Embryonic facial prominence (tissue), 1 donor: ENCODE measurements at regions not wholly inside any gene's neighbourhood (a gene's known extent, or its start where the extent isn't known, plus 50 kb on each side); places are given as distances from the start of the nearest gene placed in this dataset.

ENCODE experiments used
- DNase-seq: peaks from one replicate; pipeline ENCODE4 v3.0.0-alpha.2; 2016; ENCODE audit errors: extremely low spot score

DNA sequence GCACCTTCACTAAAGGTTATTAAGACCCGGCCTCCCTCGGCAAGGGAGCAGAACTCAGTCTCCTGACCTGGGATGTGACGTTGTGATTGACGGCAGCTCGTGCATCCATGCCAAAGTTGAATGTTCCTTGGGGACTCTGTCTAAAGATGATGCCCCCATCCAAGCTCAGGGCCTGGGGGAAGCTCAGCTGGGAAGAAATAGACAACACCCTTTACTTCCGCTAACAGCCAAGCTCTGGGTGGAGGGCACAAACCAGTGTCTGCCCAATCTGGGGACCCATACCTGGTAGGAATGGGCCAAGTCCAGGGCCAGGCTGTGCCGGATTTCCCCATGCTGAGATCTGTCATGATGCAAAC is 95.4 kb downstream of the RMI2 start:
- DNase-seq = no peak

DNA sequence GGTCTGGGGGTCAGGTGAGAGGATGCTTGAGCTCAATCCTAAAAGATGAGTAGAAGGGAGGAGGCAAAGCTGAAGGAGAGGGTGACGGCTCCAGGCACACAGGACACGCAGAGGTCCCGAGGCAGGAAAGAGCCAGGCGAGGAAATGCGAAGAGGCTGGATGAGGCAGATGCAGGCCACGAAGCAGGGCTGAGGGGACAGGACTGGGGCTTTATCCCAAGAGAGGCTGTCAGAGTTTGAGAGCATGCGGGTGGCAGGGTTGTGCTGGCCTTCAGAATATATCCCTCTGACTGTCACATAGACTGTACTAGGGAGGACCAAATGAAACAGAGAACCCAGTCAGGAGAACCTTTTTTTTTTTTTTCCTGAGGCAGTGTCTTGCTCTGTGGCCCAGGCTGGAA is 100.2 kb downstream of the RMI2 start:
- no peak for DNase-seq

DNA sequence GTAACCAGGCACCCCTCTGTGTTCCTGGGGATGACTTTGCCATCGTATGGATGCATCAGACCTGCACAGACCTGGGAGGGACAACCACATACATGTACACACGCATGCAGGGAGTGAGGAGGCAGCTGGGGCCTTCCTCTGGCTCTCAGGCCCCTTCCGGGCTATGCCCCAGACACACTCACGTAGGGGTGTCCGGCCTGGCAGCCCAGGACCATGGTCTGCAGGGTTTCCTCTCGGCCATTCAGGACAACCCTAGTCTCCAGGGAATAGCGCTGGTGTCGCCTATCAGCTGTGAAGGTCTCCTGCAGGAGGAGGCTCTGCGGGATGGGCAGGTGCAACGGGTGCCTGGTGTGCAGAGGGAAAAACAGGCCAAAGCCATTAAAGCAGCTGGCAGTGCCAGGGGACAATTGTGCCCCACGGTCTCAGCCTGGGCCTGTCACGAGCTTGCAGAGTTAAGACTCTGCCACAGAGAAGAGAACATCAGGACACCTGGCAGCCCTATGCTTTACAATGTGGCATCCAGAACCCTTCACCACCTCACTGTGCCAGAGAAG is 101.4 kb downstream of the RMI2 start:
- DNase-seq = no peak

DNA sequence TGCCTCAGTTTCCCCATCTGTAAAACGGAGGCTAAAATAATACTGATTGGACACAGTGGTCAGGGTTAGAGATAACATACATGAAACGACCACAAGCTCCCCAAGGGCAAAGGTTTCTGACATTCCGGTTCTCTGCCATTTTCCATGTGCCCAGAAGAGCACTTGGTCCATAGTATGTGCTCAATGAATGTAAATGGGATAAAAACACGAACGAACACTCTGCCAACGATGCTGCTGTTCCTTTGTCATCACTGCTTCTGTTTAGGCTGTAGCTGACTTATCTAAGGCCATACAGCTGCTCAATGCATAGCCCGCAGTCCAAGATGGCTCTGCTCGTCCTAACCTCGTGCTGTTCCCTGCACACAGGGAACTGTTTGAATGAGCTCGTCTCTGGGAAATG is 102.0 kb downstream of the RMI2 start:
- DNase-seq = no peak

DNA sequence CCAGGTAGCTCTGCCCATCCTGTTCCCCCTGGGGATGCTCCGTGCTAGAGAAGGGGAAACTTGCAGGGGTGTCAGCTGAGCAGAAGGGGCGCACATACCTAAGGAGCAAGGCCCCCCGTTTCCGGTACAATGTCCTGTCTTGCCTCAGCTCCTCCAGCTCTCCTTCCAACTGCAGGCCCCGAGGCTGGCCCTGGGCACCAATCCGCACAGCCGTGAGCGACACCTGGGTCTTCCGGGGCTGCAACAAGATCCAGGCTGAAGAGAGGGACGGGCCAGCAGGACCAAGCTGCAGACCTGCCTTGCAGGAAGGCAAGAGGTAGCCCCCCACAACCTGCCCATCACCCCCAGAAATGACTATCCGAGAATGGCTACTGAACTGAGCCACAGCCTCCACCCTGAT is 102.6 kb downstream of the RMI2 start:
- DNase-seq = no peak

DNA sequence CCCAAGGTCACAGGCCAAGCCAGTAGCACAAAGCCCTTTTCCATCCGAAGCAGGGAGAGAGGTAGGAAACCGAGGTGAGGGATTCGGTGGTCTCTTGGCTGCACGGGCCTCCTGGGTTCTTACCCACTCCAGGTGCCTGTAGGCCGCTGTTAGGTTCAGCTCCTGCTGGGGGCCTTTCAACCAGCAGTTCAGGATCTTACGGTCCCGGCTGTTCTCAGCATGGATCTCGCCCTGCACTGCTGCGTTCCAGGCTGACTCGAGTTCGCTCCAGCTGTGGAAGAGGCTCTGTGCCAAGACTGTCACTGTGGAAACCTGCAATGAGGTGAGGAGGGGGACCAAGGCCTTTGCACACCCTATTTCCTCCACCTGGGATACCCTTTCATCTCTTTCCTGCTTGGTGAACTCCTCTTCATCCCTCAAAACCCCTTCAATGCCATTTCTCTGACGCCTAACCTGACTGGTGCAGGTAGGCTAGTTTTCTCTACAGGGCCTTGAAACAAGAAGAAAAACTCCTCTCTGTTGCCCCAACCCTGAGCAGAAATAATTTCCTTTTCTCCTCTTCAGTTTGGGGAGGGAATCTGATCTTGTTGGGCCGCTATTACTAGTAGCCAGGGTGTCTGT is 103.6 kb downstream of the RMI2 start:
- DNase-seq = no peak

DNA sequence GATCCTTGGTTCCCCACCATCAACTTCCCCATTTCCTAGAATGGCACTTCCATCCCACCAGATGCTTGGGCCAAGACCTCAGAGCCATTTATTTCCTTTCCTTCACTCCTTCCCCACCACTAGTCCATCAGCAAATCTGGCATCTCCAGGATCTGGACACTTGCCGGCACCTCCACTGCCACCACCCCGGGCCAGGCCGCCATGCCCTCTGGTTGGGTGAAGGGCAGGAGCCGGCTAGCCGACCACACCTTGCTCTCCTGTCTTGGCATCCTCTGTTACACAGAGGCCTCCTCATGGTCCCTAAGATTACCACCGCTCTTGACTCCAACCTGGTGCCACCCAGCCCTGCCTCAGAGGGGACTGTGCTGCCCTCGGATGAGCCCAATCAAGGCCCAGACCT is 104.5 kb downstream of the RMI2 start:
- DNase-seq = no peak

DNA sequence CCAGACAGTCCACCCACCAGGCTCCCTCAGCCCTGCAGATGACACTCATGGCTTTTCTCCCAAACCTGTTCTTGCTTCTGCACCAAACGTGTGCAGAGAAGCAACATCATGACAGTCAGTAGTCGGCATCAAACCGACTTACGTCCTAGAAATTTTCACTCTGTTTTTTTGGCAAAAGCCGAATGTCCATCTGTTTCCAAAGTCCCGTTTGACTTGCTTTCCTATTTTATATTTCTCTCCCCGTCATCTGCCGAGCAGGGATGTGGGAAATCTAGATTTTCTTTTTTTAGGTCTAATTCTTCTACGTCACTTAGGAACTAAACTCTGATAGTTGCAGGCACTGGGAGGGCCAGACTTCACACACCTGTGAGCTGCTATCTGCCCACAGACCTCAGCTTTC is 104.9 kb downstream of the RMI2 start:
- no peak for DNase-seq

DNA sequence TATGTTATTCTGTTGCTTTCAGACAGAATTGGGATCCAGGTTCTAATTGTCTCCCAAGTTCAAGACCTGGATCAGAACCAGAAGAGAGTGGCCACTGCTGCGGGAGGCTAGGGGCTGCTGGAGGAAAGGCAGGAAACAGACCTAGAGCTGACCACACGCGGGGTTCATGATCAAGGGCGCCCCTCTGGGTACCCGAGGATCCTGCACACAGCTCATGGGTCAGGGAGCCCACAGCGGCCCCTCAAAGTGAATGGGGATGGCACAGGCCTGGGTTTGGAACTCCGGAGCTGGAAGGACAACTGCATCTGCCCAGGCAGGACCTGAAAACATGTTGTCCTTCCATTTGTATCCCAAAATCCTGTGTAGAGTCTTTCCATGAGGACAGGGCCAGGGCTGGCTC is 107.0 kb downstream of the RMI2 start:
- DNase-seq = no peak

DNA sequence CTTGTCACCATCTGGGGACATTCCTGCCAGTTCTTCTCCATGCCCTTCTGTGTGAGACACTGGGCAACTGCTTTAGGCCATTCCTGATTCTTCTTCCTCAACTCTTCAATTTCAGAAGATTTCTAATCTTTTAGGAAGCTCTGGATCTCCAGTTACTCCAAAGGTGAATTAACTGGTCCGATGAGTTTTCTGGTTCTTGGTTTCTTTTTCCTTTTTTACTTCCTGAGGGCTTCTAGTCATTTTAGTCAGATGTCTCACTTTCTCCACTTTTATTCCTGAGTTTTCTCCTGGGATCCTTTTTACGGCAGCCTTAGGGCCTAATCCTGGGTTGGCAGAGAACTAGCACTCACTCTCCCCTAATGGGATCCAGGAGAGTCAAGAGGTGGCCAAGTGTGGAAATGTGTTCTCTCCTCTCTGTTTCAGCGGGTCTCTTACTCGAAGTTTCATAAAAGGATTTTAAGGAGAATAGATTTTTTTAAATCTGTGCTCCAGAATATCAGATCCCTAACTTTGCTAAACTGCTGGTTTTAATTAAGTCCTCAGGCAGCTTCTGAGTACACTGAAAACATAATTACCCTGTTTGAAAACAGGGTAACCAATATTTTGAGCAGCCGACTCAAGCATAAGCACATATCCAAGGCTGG is 107.6 kb downstream of the RMI2 start:
- peak; percentile 37 for DNase-seq

DNA sequence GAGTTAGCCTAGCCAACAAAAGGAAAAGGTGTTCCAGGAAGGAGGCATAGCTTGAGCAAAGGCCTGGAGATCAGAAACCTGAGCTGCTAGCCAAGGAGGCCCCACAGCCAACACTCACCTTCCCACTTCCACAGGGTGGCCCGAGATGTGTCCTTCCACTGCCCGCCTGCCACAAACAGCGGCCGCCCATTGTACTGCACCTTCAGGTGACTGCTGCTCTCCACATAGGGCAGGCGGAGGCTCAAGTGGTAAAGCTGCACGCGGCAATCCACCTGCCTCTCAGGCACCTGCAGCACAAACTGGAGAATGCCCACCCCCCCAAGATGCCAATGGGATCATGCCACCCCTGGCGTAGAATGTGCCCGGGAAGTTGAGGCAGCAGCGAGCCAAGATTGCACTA is 111.5 kb downstream of the RMI2 start:
- no peak for DNase-seq

DNA sequence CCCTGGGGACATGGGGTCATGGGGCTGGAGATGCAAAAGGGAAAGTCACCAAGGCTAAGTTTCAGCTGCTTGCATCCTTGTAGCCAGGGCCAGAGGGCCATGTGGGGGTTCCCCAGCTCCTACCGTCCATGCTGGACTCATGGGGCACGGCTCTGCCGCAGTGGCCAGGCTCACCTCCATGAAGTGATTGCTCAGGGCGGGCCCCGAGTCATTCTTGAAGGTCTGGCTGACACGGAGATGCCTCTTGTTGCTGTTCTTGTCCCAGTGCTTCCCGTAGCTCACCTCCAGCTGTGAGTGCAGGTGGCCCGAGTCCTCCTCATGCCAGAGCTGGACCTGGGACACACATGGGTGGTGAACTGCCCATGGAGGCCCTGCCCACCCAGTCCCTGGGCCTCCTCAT is 114.5 kb downstream of the RMI2 start:
- no peak for DNase-seq

DNA sequence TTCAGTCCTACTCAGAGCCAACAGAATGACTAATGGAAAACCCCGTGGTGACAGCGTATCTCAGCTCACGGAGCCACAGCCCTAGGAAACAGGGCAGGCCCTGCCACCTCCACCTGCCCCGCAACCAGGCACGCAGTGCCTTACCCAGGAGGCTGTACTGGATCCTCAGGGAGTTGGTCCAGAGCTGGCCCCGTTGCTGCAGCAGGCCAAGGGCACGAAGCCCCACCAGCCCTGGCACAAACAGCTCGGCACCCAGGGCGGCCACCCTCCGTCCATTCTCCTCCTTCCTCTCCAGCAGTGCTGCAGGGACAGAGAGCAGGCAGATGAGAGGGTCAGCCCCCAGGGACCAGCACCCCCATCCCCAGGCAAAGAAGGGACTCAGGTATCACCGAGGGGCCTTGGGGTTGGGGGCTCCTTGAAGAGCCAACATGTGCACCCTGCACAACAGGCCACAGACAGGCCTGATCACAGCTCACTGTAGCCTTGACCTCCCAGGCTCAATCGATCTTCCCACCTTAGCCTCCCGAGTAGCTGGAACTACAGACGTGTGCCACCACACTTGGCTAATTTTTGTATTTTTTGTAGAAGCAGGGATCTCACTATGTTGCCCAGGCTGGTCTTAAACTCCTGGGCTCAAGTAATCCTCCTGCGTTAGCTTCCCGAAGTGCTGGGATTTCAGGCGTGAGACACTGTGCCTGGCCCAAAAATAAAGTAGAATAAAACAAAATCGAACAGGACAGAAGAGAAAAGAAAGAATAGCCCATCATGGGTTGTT is 115.7 kb downstream of the RMI2 start:
- no peak for DNase-seq

DNA sequence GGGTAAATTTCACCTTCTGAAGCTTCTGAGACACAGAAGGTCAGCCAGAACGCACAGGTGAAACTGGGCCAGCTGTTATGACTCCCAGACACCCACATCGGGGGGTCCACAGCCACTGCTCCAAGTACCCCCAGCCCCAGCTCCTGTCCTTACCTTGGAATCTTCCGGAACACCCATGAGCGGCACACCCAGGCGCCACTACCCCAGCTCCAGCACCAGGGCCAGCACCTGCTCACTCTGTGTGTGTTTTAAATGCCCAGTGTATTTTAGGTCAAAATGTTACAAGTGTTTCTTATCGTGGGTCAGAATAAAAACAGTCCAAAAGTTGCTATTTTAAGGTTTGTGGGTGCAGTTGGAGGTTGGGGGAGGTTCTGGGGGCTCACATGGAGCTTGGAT is 116.3 kb downstream of the RMI2 start:
- no peak for DNase-seq

DNA sequence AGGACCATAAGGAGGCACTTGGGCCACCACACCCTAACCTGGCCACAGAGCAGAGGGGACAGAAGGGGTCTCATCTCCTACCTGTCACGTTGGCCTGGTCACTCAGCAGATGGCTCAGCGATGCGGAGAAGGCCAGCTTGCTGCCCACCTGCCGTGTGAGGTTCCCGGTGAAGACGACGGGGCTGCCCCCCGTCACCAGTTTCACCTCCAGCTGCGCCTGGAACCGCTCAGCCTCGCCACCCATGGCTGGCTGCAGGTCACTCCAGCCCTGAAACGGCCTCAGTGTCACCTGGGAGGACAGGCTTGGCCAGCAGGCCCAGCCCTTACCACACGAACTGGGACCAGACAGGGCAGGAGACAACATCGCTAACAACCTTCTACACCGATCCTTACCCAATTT is 116.8 kb downstream of the RMI2 start:
- DNase-seq = no peak

DNA sequence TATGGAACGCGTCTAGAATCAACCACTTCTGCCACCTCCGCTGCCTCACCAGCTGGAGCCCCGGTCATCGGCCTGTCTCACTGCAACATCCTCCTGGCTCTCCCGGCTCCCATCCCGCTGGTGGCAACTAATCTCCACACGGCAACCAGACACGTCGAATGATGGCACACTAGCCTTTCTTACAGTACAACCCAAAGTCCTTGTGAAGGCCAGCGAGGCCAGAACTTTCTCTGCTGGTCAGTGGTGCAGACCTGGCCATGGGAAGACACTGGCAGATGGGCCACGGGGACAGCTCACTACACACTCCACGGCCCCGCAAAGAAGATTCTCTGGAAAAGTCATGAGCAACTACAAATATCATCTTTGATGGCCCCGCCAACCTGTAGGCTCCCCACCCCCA is 117.6 kb downstream of the RMI2 start:
- DNase-seq = no peak

DNA sequence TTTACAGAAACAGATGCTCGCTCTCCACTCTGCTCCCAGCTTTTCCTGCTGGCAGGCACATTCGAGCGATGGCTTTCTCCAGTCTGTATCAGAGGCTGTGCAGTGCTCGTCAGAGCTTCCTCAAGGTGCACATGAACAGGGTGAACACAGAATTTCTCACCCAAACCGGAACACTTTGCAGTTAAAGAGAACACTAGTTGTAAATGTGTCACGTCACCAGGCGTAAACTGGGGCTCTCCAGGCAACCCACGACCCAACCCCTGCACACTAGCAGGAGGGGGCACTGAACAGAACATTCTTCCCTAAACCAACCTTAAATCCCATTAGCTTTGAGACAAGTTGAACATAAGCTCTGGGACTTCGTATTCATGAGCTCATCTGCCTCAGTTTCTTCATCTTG is 119.0 kb downstream of the RMI2 start:
- DNase-seq = no peak

DNA sequence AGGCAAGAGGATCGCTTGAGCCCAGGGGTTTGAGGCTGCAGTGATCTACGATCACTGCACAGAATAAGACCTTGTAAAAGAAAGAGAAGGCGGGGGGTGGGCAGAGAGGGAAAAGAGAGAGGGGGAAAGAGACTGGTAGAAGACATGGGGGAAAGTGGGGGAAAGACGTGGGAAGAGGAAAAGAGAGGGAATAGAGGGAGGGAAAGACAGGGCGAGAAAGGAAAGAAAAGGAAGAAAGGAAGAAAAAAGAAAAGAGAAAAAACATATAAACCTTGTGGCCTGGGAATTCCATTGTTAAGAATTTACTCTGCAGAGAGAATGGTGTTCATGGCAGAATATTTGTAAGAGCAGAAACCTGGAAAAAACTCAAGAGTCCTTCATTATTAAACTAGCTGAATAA is 120.4 kb downstream of the RMI2 start:
- DNase-seq = no peak

DNA sequence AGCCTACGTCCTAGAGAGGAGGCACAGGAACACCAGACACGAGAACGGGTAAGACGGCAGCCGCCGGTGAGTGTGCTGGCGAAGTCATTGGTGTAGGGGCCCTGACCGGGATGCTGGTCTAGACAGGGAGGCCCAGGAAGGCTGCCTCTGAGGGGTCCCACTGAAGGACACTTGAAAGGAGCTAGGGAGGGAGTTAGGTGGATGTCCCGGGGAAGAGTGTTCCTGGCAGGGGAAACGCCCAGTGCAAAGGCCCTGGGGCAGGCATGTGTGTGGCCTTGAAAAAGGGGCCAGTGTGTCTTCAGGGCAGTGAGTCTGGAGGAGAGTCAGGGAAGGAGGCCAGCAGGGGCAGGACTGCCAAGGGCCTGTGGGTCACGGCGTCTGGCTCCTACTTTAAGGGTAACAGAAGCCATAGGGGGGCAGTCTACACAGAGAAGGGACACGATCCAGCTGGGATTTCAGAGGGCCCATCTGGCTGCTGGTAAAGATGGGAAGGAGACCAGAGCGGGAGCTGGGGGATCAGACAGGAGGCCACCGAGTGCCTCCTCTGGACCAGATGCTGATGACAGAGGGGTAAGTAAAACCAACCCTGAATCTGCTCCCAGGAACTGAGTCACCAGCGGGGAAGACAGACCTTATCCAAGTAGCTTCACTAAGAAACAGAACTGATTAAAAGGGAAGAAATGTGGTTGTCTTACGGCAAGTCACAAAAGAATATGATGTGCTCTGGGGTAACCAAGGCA is 115.9 kb downstream of the LITAF start:
- no peak for DNase-seq

DNA sequence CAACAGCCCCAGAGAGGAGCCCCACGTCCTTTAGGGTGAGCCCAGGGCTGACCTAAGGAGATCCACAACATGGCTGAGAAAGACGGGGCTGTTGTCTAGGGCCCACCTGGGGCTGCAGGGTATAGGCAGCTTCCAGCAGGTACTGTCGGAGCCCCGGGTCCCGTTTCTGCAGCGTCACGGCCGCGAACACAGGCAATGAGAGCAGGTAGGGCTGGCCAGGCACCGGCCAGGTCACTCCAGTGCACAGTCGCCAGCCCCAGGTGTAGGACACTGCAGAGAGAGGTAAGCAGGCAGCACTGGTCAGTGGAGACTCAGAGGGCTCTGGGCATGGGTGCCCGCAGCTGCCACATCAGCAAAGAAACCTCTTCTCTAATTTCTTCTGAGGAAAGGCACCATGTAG is 115.2 kb downstream of the LITAF start:
- no peak for DNase-seq

DNA sequence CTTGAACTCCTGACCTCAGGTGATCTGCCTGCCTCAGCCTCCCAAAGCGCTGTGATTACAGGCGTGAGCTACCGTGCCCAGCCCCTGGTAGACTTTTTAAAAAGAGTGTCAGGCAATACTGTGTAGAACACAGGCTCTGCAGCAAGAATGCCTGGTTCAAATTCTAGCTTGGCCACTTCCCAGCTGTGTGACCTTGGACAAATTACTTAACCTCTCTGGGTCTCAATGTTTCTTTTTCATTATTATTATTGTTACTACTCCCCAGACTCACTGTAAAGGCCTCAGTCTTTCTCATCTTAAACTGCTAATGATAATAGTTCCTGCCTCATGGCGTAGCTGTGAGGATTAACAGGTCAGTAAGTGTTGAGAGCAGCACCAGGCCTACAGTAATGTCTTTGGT is 114.3 kb downstream of the LITAF start:
- no peak for DNase-seq

DNA sequence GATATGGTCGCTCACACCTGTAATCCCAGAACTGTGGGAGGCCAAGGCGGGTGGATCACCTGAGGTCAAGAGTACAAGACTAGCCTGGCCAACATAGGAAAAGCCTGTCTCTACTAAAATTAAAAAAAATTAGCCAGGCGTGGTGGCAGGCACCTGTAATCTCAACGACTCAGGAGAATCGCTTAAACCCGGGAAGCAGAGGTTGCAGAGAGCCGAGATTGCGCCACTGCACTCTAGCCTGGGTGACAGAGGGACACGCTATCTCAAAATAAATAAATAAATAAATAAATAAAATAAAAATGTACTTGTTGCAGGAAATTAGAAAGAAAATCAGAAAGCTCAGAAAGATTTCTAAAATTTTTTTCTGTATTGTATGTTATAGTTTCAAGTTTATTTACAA is 113.9 kb downstream of the LITAF start:
- no peak for DNase-seq
